ENCODE measurements at regions not wholly inside any gene's neighbourhood (a gene's known extent, or its start where the extent isn't known, plus 50 kb on each side); places are given as distances from the start of the nearest gene placed in this dataset.

- no peak for TF ChIP-seq POLR2A (IDR thresholded peaks at IDR 0.05)
- TF ChIP-seq, protein P1, sequence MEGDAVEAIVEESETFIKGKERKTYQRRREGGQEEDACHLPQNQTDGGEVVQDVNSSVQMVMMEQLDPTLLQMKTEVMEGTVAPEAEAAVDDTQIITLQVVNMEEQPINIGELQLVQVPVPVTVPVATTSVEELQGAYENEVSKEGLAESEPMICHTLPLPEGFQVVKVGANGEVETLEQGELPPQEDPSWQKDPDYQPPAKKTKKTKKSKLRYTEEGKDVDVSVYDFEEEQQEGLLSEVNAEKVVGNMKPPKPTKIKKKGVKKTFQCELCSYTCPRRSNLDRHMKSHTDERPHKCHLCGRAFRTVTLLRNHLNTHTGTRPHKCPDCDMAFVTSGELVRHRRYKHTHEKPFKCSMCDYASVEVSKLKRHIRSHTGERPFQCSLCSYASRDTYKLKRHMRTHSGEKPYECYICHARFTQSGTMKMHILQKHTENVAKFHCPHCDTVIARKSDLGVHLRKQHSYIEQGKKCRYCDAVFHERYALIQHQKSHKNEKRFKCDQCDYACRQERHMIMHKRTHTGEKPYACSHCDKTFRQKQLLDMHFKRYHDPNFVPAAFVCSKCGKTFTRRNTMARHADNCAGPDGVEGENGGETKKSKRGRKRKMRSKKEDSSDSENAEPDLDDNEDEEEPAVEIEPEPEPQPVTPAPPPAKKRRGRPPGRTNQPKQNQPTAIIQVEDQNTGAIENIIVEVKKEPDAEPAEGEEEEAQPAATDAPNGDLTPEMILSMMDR (IDR thresholded peaks at IDR 0.05): no peak
Observed at GRCh38 chr1:4397196-4397595, 257.2 kb upstream of the AJAP1 start.

All from right lobe of liver (tissue), 4 donors.